Gastroesophageal sphincter (tissue), 4 donors: ENCODE measurements at regions not wholly inside any gene's neighbourhood (a gene's known extent, or its start where the extent isn't known, plus 50 kb on each side); places are given as distances from the start of the nearest gene placed in this dataset.
"Not testable (repeated sequence)": the region's sequence is repeated elsewhere in the genome, so short reads cannot be mapped to it uniquely, and the experiment has no call there.

Source experiments
- ATAC-seq: fragments of 150-250 bp; one replicate; pipeline ENCODE4 v1.9.1; 2016; ENCODE audit warnings: mild to moderate bottlenecking, moderate library complexity
- H3K27ac ChIP-seq, 4 donors: fragments of 200-600 bp; sonication (generic) in 3 of 4; 1 replicate in 3 of 4; 2 replicates in 1 of 4; pipeline ENCODE4 v1.5.1; 2016 to 2019
- H3K27me3 ChIP-seq: fragments of 200-600 bp; sonication (generic); one replicate; pipeline ENCODE4 v1.5.1; 2019
- H3K36me3 ChIP-seq, 2 donors: fragments of 200-600 bp; sonication (generic); one replicate each; pipeline ENCODE4 v1.5.1; 2019; ENCODE audit warnings: control low read depth in 1 of 2
- H3K4me1 ChIP-seq, 3 donors: fragments of 200-600 bp; sonication (generic); 1 replicate in 2 of 3; 2 replicates in 1 of 3; pipeline ENCODE4 v1.5.1; 2016 to 2019; ENCODE audit warnings: control low read depth in 2 of 3
- H3K4me3 ChIP-seq, 2 donors: fragments of 200-600 bp; sonication (generic); one replicate each; pipeline ENCODE4 v1.5.1; 2019; ENCODE audit warnings: mild to moderate bottlenecking in 1 of 2, moderate library complexity in 1 of 2
- H3K9me3 ChIP-seq, 3 donors: fragments of 200-600 bp; sonication (generic); one replicate each; pipeline ENCODE4 v1.5.1; 2017 to 2019; ENCODE audit warnings: control low read depth in 2 of 3
- CTCF ChIP-seq, 4 experiments: fragments of 200-600 bp in 2 of 4; fragments of 450-650 bp in 2 of 4; sonication (generic) in 1 of 4; IDR thresholded peaks; one replicate each; pipeline ENCODE4 v1.5.1; 2017 to 2019; ENCODE audit warnings: antibody characterized with exemption in 4 of 4, mild to moderate bottlenecking in 2 of 4, moderate library complexity in 2 of 4
- EP300 ChIP-seq: sonication (generic); formaldehyde crosslinking; IDR thresholded peaks from one replicate; pipeline ENCODE4 v1.6.1; 2017; ENCODE audit warnings: antibody characterized with exemption, mild to moderate bottlenecking
- POLR2A ChIP-seq, 2 donors: fragments of 450-650 bp; IDR thresholded peaks; one replicate each; pipeline ENCODE4 v1.6.1; 2017; ENCODE audit warnings: antibody characterized with exemption in 2 of 2, mild to moderate bottlenecking in 2 of 2, moderate library complexity in 1 of 2
- POLR2AphosphoS5 ChIP-seq: sonication (generic); formaldehyde crosslinking; IDR thresholded peaks from one replicate; pipeline ENCODE4 v1.6.1; 2017; ENCODE audit warnings: antibody characterized with exemption
- WGBS, 2 donors: methylation state at CpG; one replicate each; pipeline ENCODE4 v1.1.5; 2018; ENCODE audit warnings: low coverage in 1 of 2; 5-methylcytosine and 5-hydroxymethylcytosine counted together

GRCh38 chr14:100428727-100429126 lies 105.6 kb downstream of the SLC25A47 start:
- Histone ChIP-seq H3K9me3 (no peaks in the 10 kb centered on the region), H3K27ac (no peak overlapping the region), H3K4me1 (peaks cover 0 to 5% (median 0%) of the 10 kb centered on the region in 3 donors), H3K36me3 (peaks cover 0 to 7% of the 10 kb centered on the region in 2 donors), H3K27me3 (no peaks in the 10 kb centered on the region), H3K4me3 (no peak overlapping the region)
- 90 to 93% methylated on average over 8 to 9 of the region's 9 CpGs for WGBS, 2 donors
- no peak for TF ChIP-seq CTCF (IDR thresholded peaks at IDR 0.05)
- no peak for TF ChIP-seq EP300
- no peak for TF ChIP-seq POLR2A (IDR thresholded peaks at IDR 0.05)
- TF ChIP-seq POLR2AphosphoS5, result no peak
- ATAC-seq, result no peak

GRCh38 chr14:100429537-100429936 lies 106.4 kb downstream of the SLC25A47 start:
- peaks cover 0 to 5% (median 0%) of the 10 kb centered on the region in 3 donors for H3K4me1 ChIP-seq
- WGBS, 2 donors, result 100% methylated on average over 1 to 2 of the region's 3 CpGs
- no peak overlapping the region for H3K4me3 ChIP-seq
- no peak for ATAC-seq
- H3K9me3 ChIP-seq, result no peaks in the 10 kb centered on the region
- TF ChIP-seq POLR2AphosphoS5 (no peak), POLR2A (IDR thresholded peaks at IDR 0.05) (no peak), EP300 (no peak)
- H3K27ac ChIP-seq, result no peak overlapping the region
- H3K36me3 ChIP-seq, result peaks cover 0 to 7% of the 10 kb centered on the region in 2 donors
- H3K27me3 ChIP-seq, result no peaks in the 10 kb centered on the region

- 67 to 95% methylated on average over 1 to 3 of the region's 11 CpGs for whole genome bisulfite sequencing, 2 donors
- Histone ChIP-seq H3K4me1 (no peaks in the 10 kb centered on the region), H3K27ac (no peak overlapping the region), H3K9me3 (no peaks in the 10 kb centered on the region), H3K4me3 (no peak overlapping the region), H3K36me3 (peaks cover 0 to 7% of the 10 kb centered on the region in 2 donors), H3K27me3 (no peaks in the 10 kb centered on the region)
- no peak for ATAC-seq
- TF ChIP-seq EP300 (no peak), CTCF (IDR thresholded peaks at IDR 0.05) (no peak), POLR2AphosphoS5 (no peak), POLR2A (IDR thresholded peaks at IDR 0.05) (no peak)
Observed at GRCh38 chr14:100430571-100430970, 107.4 kb downstream of the SLC25A47 start.

GRCh38 chr14:100431461-100431860 lies 108.3 kb downstream of the SLC25A47 start:
- H3K27ac ChIP-seq, H3K36me3 ChIP-seq, H3K27me3 ChIP-seq, H3K4me3 ChIP-seq, H3K4me1 ChIP-seq, H3K9me3 ChIP-seq, ATAC-seq: not testable (repeated sequence)
- 90% methylated on average over 2 of the region's 4 CpGs; no CpG with 5 or more reads in 1 of the 2 donors for WGBS, 2 donors

GRCh38 chr14:100432652-100433427 lies 109.7 kb downstream of the SLC25A47 start:
- ATAC-seq, result no peak
- TF ChIP-seq POLR2A (IDR thresholded peaks at IDR 0.05), result no peak
- no peak for TF ChIP-seq CTCF (IDR thresholded peaks at IDR 0.05)
- TF ChIP-seq POLR2AphosphoS5, result no peak
- no peak for TF ChIP-seq EP300
- Histone ChIP-seq H3K36me3 (peaks cover 0 to 7% of the 10 kb centered on the region in 2 donors), H3K4me3 (no peak overlapping the region), H3K27me3 (no peaks in the 10 kb centered on the region), H3K9me3 (no peaks in the 10 kb centered on the region), H3K27ac (no peak overlapping the region), H3K4me1 (no peaks in the 10 kb centered on the region)
- WGBS, 2 donors, result 90 to 97% methylated on average over 4 to 5 of the region's 5 CpGs

- no peak overlapping the region for H3K27ac ChIP-seq
- TF ChIP-seq POLR2A (IDR thresholded peaks at IDR 0.05) (no peak), POLR2AphosphoS5 (no peak), CTCF (IDR thresholded peaks at IDR 0.05) (no peak), EP300 (no peak)
- H3K9me3 ChIP-seq, result no peaks in the 10 kb centered on the region
- no peaks in the 10 kb centered on the region for H3K27me3 ChIP-seq
- no peak overlapping the region for H3K4me3 ChIP-seq
- WGBS, 2 donors, result 77 to 95% methylated on average over 4 of the region's 4 CpGs
- H3K36me3 ChIP-seq, result peaks cover 0 to 7% of the 10 kb centered on the region in 2 donors
- no peak for ATAC-seq
- H3K4me1 ChIP-seq, result peaks cover 0 to 4% (median 0%) of the 10 kb centered on the region in 3 donors
Observed at GRCh38 chr14:100433428-100433814, 110.3 kb downstream of the SLC25A47 start.
